ENCODE measurements at regions not wholly inside any gene's neighbourhood (a gene's known extent, or its start where the extent isn't known, plus 50 kb on each side); places are given as distances from the start of the nearest gene placed in this dataset.
A peak's percentile ranks its signal among the peaks of the same experiment; 100 is the strongest.

DNA sequence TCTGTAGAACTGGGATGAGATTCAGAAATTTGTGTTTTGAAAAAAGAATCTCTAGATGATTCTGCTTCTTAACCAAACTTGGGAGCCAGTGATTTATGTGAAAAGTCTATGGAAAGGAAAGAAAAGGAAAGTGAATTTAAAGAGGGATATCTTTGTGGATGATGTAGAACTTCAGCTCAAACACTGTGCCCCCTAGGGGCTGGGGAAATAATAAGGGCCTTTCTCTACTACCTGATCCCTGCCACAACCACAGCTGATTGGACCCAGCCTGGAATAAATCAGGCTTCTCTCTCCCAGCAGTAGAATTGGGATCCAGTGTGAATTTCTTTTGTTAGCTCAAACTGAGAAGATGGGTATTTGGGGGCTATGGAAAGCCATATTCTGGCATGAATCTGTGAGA lies 155.0 kb downstream of the PRELID2 start:
- Histone ChIP-seq H2AFZ (ENCODE audit: low read depth, low read length) (no peak overlapping the region), H3K4me2 (ENCODE audit: insufficient read depth, low read length) (no peak overlapping the region), H3K79me2 (ENCODE audit: insufficient read depth, low read length) (no peaks in the 10 kb centered on the region), H3K36me3 (ENCODE audit: insufficient read depth, low read length) (no peaks in the 10 kb centered on the region), H3K27ac (ENCODE audit: low read length) (no peak overlapping the region), H3K9ac (ENCODE audit: low read depth, low read length) (no peak overlapping the region), H4K20me1 (ENCODE audit: insufficient read depth, low read length) (no peaks in the 10 kb centered on the region), H3K4me1 (ENCODE audit: insufficient read depth, low read length) (no peaks in the 10 kb centered on the region), H3K27me3 (ENCODE audit: insufficient read depth, low read length, poor library complexity) (no peaks in the 10 kb centered on the region), H3K9me3 (ENCODE audit: insufficient read depth, low read length, severe bottlenecking) (no peaks in the 10 kb centered on the region), H3K4me3 (ENCODE audit: low read depth in 1 of 2, low read length in 2 of 2) (no peak overlapping the region)
- no peak for ATAC-seq (ENCODE audit: insufficient read depth, low read depth)
- no peak for DNase-seq
- no peak for TF ChIP-seq EZH2 (IDR thresholded peaks at IDR 0.05; ENCODE audit: borderline replicate concordance, low read depth, low read length, severe bottlenecking)
- TF ChIP-seq, protein P1, sequence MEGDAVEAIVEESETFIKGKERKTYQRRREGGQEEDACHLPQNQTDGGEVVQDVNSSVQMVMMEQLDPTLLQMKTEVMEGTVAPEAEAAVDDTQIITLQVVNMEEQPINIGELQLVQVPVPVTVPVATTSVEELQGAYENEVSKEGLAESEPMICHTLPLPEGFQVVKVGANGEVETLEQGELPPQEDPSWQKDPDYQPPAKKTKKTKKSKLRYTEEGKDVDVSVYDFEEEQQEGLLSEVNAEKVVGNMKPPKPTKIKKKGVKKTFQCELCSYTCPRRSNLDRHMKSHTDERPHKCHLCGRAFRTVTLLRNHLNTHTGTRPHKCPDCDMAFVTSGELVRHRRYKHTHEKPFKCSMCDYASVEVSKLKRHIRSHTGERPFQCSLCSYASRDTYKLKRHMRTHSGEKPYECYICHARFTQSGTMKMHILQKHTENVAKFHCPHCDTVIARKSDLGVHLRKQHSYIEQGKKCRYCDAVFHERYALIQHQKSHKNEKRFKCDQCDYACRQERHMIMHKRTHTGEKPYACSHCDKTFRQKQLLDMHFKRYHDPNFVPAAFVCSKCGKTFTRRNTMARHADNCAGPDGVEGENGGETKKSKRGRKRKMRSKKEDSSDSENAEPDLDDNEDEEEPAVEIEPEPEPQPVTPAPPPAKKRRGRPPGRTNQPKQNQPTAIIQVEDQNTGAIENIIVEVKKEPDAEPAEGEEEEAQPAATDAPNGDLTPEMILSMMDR (IDR thresholded peaks at IDR 0.05; ENCODE audit: borderline replicate concordance, extremely low read depth, low read length, poor library complexity, severe bottlenecking) = peak; percentile 35

DNA sequence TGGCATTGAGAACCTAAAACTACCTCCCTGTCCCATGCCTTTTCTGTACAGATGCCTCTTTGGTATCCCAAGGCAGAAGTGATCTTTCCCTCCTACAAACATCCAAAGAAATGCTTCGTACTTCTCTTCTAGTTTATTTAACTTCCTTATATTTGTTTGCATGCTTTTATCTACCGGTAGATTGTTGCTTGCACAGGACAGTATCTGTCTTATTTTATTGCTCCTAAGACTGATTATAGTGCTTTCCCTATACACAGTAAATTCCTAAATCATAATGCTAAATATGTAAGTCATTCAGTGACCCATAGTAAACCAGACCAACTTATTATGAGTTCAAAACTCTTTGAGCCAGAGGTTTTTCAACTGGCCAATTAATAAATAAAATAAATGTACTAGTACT lies 156.9 kb downstream of the PRELID2 start:
- Histone ChIP-seq H3K4me2 (ENCODE audit: insufficient read depth, low read length) (no peak overlapping the region), H3K4me1 (ENCODE audit: insufficient read depth, low read length) (no peaks in the 10 kb centered on the region), H3K27ac (ENCODE audit: low read length) (no peak overlapping the region), H2AFZ (ENCODE audit: low read depth, low read length) (no peak overlapping the region), H3K27me3 (ENCODE audit: insufficient read depth, low read length, poor library complexity) (no peaks in the 10 kb centered on the region), H3K9me3 (ENCODE audit: insufficient read depth, low read length, severe bottlenecking) (no peaks in the 10 kb centered on the region), H4K20me1 (ENCODE audit: insufficient read depth, low read length) (no peaks in the 10 kb centered on the region), H3K36me3 (ENCODE audit: insufficient read depth, low read length) (no peaks in the 10 kb centered on the region), H3K9ac (ENCODE audit: low read depth, low read length) (no peak overlapping the region), H3K4me3 (ENCODE audit: low read depth in 1 of 2, low read length in 2 of 2) (no peak overlapping the region), H3K79me2 (ENCODE audit: insufficient read depth, low read length) (no peaks in the 10 kb centered on the region)
- ATAC-seq (ENCODE audit: insufficient read depth, low read depth) = no peak
- DNase-seq = no peak
- TF ChIP-seq, protein P1 (IDR thresholded peaks at IDR 0.05; ENCODE audit: borderline replicate concordance, extremely low read depth, low read length, poor library complexity, severe bottlenecking) = no peak
- no peak for TF ChIP-seq EZH2 (IDR thresholded peaks at IDR 0.05; ENCODE audit: borderline replicate concordance, low read depth, low read length, severe bottlenecking)

DNA sequence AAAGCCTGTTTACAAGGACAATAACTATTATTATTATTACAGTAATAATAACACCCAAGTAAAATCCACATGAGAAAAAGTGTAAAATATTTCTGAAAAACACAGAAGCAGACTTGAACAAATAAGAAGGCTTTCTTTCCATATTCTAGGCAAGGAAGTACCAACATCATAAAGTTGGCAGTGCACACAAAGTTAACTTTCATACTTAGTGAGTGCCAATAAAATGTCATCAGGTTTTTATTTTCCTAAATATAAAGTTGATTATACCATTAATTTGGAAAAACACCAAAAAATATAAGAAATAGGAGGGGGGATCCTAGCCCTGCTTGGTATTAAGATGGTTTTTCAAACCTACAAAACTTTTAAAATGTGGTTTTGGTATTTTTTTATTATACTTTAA lies 161.4 kb downstream of the PRELID2 start:
- Histone ChIP-seq H3K79me2 (ENCODE audit: insufficient read depth, low read length) (no peaks in the 10 kb centered on the region), H3K27me3 (ENCODE audit: insufficient read depth, low read length, poor library complexity) (no peaks in the 10 kb centered on the region), H3K9me3 (ENCODE audit: insufficient read depth, low read length, severe bottlenecking) (no peaks in the 10 kb centered on the region), H3K4me2 (ENCODE audit: insufficient read depth, low read length) (no peak overlapping the region), H3K4me1 (ENCODE audit: insufficient read depth, low read length) (no peaks in the 10 kb centered on the region), H3K36me3 (ENCODE audit: insufficient read depth, low read length) (no peaks in the 10 kb centered on the region), H4K20me1 (ENCODE audit: insufficient read depth, low read length) (no peaks in the 10 kb centered on the region), H3K27ac (ENCODE audit: low read length) (no peak overlapping the region), H3K9ac (ENCODE audit: low read depth, low read length) (no peak overlapping the region), H3K4me3 (ENCODE audit: low read depth in 1 of 2, low read length in 2 of 2) (no peak overlapping the region), H2AFZ (ENCODE audit: low read depth, low read length) (no peak overlapping the region)
- DNase-seq (no peak), ATAC-seq (ENCODE audit: insufficient read depth, low read depth) (no peak)
- TF ChIP-seq, protein P1 (IDR thresholded peaks at IDR 0.05; ENCODE audit: borderline replicate concordance, extremely low read depth, low read length, poor library complexity, severe bottlenecking) = no peak
- TF ChIP-seq EZH2 (IDR thresholded peaks at IDR 0.05; ENCODE audit: borderline replicate concordance, low read depth, low read length, severe bottlenecking) = no peak

DNA sequence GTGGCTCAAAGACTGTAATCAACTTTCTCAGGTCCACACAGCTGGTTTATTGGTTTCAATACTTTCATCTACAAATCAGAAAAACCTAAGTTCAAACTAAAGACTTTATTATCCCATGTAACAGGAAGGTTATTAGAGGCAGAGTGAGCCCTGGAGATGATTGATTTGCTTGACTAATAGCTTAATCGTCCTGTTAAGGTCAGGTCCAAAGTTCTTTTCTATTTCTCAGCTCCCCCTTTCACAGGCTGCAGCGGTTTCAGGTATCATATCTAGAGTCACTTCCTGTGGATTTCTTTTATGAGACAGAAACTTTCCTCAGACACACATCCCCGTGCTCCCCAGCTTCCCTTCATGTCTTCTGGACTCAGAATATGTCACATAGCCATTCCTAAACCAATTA lies 166.4 kb downstream of the PRELID2 start:
- no peaks in the 10 kb centered on the region for H3K79me2 ChIP-seq (ENCODE audit: insufficient read depth, low read length)
- H2AFZ ChIP-seq (ENCODE audit: low read depth, low read length) = no peak overlapping the region
- no peak for ATAC-seq (ENCODE audit: insufficient read depth, low read depth)
- no peak overlapping the region for H3K4me3 ChIP-seq (ENCODE audit: low read depth in 1 of 2, low read length in 2 of 2)
- H3K4me1 ChIP-seq (ENCODE audit: insufficient read depth, low read length) = no peaks in the 10 kb centered on the region
- no peak overlapping the region for H3K9ac ChIP-seq (ENCODE audit: low read depth, low read length)
- H3K27me3 ChIP-seq (ENCODE audit: insufficient read depth, low read length, poor library complexity) = no peaks in the 10 kb centered on the region
- DNase-seq = no peak
- no peaks in the 10 kb centered on the region for H3K9me3 ChIP-seq (ENCODE audit: insufficient read depth, low read length, severe bottlenecking)
- TF ChIP-seq, protein P1 (IDR thresholded peaks at IDR 0.05; ENCODE audit: borderline replicate concordance, extremely low read depth, low read length, poor library complexity, severe bottlenecking) = no peak
- no peak for TF ChIP-seq EZH2 (IDR thresholded peaks at IDR 0.05; ENCODE audit: borderline replicate concordance, low read depth, low read length, severe bottlenecking)
- no peaks in the 10 kb centered on the region for H3K36me3 ChIP-seq (ENCODE audit: insufficient read depth, low read length)
- no peak overlapping the region for H3K27ac ChIP-seq (ENCODE audit: low read length)
- H3K4me2 ChIP-seq (ENCODE audit: insufficient read depth, low read length) = no peak overlapping the region
- H4K20me1 ChIP-seq (ENCODE audit: insufficient read depth, low read length) = no peaks in the 10 kb centered on the region
